ENCODE measurements at regions not wholly inside any gene's neighbourhood (a gene's known extent, or its start where the extent isn't known, plus 50 kb on each side); places are given as distances from the start of the nearest gene placed in this dataset.

- TF ChIP-seq, protein P1, sequence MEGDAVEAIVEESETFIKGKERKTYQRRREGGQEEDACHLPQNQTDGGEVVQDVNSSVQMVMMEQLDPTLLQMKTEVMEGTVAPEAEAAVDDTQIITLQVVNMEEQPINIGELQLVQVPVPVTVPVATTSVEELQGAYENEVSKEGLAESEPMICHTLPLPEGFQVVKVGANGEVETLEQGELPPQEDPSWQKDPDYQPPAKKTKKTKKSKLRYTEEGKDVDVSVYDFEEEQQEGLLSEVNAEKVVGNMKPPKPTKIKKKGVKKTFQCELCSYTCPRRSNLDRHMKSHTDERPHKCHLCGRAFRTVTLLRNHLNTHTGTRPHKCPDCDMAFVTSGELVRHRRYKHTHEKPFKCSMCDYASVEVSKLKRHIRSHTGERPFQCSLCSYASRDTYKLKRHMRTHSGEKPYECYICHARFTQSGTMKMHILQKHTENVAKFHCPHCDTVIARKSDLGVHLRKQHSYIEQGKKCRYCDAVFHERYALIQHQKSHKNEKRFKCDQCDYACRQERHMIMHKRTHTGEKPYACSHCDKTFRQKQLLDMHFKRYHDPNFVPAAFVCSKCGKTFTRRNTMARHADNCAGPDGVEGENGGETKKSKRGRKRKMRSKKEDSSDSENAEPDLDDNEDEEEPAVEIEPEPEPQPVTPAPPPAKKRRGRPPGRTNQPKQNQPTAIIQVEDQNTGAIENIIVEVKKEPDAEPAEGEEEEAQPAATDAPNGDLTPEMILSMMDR (IDR thresholded peaks at IDR 0.05): no peak
- TF ChIP-seq POLR2A (IDR thresholded peaks at IDR 0.05): no peak
These were observed 128.3 kb downstream of the FOXA2 start for GRCh38 chr20:22456109-22456508.

Measured in body of pancreas (tissue), 4 donors.